Breast epithelium (tissue), 4 donors: ENCODE measurements at regions not wholly inside any gene's neighbourhood (a gene's known extent, or its start where the extent isn't known, plus 50 kb on each side); places are given as distances from the start of the nearest gene placed in this dataset.
A peak's percentile ranks its signal among the peaks of the same experiment; 100 is the strongest.

Experiments used
- DNase-seq, 2 donors: peaks; one replicate each; pipeline ENCODE4 v3.0.0-alpha.2; 2019; ENCODE audit warnings: low spot score in 2 of 2
- H3K27ac ChIP-seq, 2 donors: fragments of 200-600 bp; sonication (generic) in 1 of 2; one replicate each; pipeline ENCODE4 v1.5.1; 2016 to 2019; ENCODE audit warnings: mild to moderate bottlenecking in 1 of 2
- H3K27me3 ChIP-seq, 2 donors: fragments of 200-600 bp; sonication (generic) in 1 of 2; one replicate each; pipeline versions ENCODE4 v1.5.1 to v1.6.0; 2017 to 2019; ENCODE audit warnings: control low read depth in 1 of 2, mild to moderate bottlenecking in 1 of 2
- H3K36me3 ChIP-seq: fragments of 200-600 bp; one replicate; pipeline ENCODE4 v1.5.1; 2019
- H3K4me1 ChIP-seq, 2 donors: fragments of 200-600 bp; sonication (generic); one replicate each; pipeline ENCODE4 v1.5.1; 2016 to 2019; ENCODE audit warnings: control low read depth in 1 of 2
- H3K4me3 ChIP-seq, 3 donors: fragments of 200-600 bp; sonication (generic); 1 replicate in 2 of 3; 2 replicates in 1 of 3; pipeline ENCODE4 v1.5.1; 2016 to 2019; ENCODE audit warnings: mild to moderate bottlenecking in 3 of 3, moderate library complexity in 2 of 3
- H3K9me3 ChIP-seq, 2 donors: fragments of 200-600 bp; sonication (generic) in 1 of 2; one replicate each; pipeline ENCODE4 v1.5.1; 2016 to 2019; ENCODE audit warnings: control low read depth in 1 of 2
- CTCF ChIP-seq, 3 donors: fragments of 450-650 bp; IDR thresholded peaks; one replicate each; pipeline ENCODE4 v1.5.1; 2016 to 2017; ENCODE audit warnings: antibody characterized with exemption in 3 of 3, mild to moderate bottlenecking in 3 of 3, moderate library complexity in 3 of 3
- POLR2A ChIP-seq: fragments of 450-650 bp; IDR thresholded peaks from one replicate; pipeline ENCODE4 v1.6.1; 2016; ENCODE audit warnings: antibody characterized with exemption, mild to moderate bottlenecking, moderate library complexity
- POLR2AphosphoS5 ChIP-seq, 3 donors: sonication (generic); formaldehyde crosslinking; IDR thresholded peaks; one replicate each; pipeline ENCODE4 v1.6.1; 2017; ENCODE audit warnings: antibody characterized with exemption in 3 of 3
- intact Hi-C: fragments of 100-400 bp; cut with DNase I; formaldehyde crosslinking; loops from one replicate; pipeline ENCODE4 v1.15.1; 2023; ENCODE audit warnings: low total_unique reads

GRCh38 chr2:120905824-120906571 lies 170.3 kb downstream of the GLI2 start:
- intact Hi-C loops: no loop called here
- Histone ChIP-seq H3K36me3 (no peaks in the 10 kb centered on the region), H3K4me1 (no peaks in the 10 kb centered on the region), H3K27me3 (no peaks in the 10 kb centered on the region), H3K4me3 (no peak overlapping the region), H3K9me3 (no peaks in the 10 kb centered on the region), H3K27ac (no peak overlapping the region)
- TF ChIP-seq POLR2AphosphoS5 (IDR thresholded peaks at IDR 0.05): no peak
- no peak for TF ChIP-seq POLR2A
- TF ChIP-seq CTCF (IDR thresholded peaks at IDR 0.05): no peak
- DNase-seq: no peak

GRCh38 chr2:120906914-120907313 lies 171.2 kb downstream of the GLI2 start:
- H3K36me3 ChIP-seq: no peaks in the 10 kb centered on the region
- intact Hi-C loops: no loop called here
- no peak for DNase-seq
- no peaks in the 10 kb centered on the region for H3K9me3 ChIP-seq
- TF ChIP-seq CTCF (IDR thresholded peaks at IDR 0.05) (no peak), POLR2A (no peak), POLR2AphosphoS5 (IDR thresholded peaks at IDR 0.05) (no peak)
- no peaks in the 10 kb centered on the region for H3K4me1 ChIP-seq
- H3K27me3 ChIP-seq: no peaks in the 10 kb centered on the region
- H3K27ac ChIP-seq: no peak overlapping the region
- H3K4me3 ChIP-seq: no peak overlapping the region

GRCh38 chr2:120907822-120908221 lies 172.2 kb downstream of the GLI2 start:
- Histone ChIP-seq H3K36me3 (no peaks in the 10 kb centered on the region), H3K27ac (no peak overlapping the region), H3K4me3 (no peak overlapping the region), H3K27me3 (no peaks in the 10 kb centered on the region), H3K9me3 (no peaks in the 10 kb centered on the region), H3K4me1 (no peaks in the 10 kb centered on the region)
- intact Hi-C loops: loop anchor here (2.0 kb wide), 1 partner anchor 17 kb away; no protein-coding TSS in a partner anchor
- TF ChIP-seq POLR2AphosphoS5 (IDR thresholded peaks at IDR 0.05) (no peak), POLR2A (no peak), CTCF (IDR thresholded peaks at IDR 0.05) (no peak)
- no peak for DNase-seq

- peak overlapping the region in 1 of 2 donors; percentile 1 for H3K27ac ChIP-seq
- H3K4me3 ChIP-seq: no peak overlapping the region
- H3K27me3 ChIP-seq: no peaks in the 10 kb centered on the region
- no peaks in the 10 kb centered on the region for H3K4me1 ChIP-seq
- TF ChIP-seq CTCF (IDR thresholded peaks at IDR 0.05) (no peak), POLR2A (no peak)
- H3K36me3 ChIP-seq: no peaks in the 10 kb centered on the region
- DNase-seq: no peak
- no peaks in the 10 kb centered on the region for H3K9me3 ChIP-seq
- intact Hi-C loops: loop anchor here (2.0 kb wide), 1 partner anchor 18 kb away; no protein-coding TSS in a partner anchor
Observed at GRCh38 chr2:120908314-120908975, 172.8 kb downstream of the GLI2 start.

GRCh38 chr2:120909102-120909501 lies 173.4 kb downstream of the GLI2 start:
- DNase-seq: no peak
- no peaks in the 10 kb centered on the region for H3K4me1 ChIP-seq
- intact Hi-C loops: loop anchor here (2.0 kb wide), 1 partner anchor 18 kb away; no protein-coding TSS in a partner anchor
- H3K9me3 ChIP-seq: no peaks in the 10 kb centered on the region
- H3K4me3 ChIP-seq: no peak overlapping the region
- no peaks in the 10 kb centered on the region for H3K27me3 ChIP-seq
- H3K27ac ChIP-seq: no peak overlapping the region
- TF ChIP-seq POLR2A (no peak), POLR2AphosphoS5 (IDR thresholded peaks at IDR 0.05) (no peak), CTCF (IDR thresholded peaks at IDR 0.05) (no peak)
- H3K36me3 ChIP-seq: no peaks in the 10 kb centered on the region
